GM18508 (cell line): ENCODE measurements at regions not wholly inside any gene's neighbourhood (a gene's known extent, or its start where the extent isn't known, plus 50 kb on each side); places are given as distances from the start of the nearest gene placed in this dataset.

Experiments
- ATAC-seq: cut with Tn5 transposase; IDR thresholded peaks from one replicate; pipeline ENCODE4 v1.9.1; 2021; ENCODE audit warnings: moderate number of reproducible peaks; ENCODE audit not compliant: insufficient read depth, unreplicated experiment

- ATAC-seq = no peak
Measured at GRCh38 chr22:48808038-48808960, 1019.4 kb downstream of the BRD1 start.

GRCh38 chr22:48807155-48807554 lies 1020.5 kb downstream of the BRD1 start:
- no peak for ATAC-seq

- ATAC-seq = no peak
Measured at GRCh38 chr22:48806227-48806781, 1021.4 kb downstream of the BRD1 start.

GRCh38 chr22:48805516-48805915 lies 1022.2 kb downstream of the BRD1 start:
- no peak for ATAC-seq

- no peak for ATAC-seq
Measured at GRCh38 chr22:48804811-48805301, 1022.8 kb downstream of the BRD1 start.

- no peak for ATAC-seq
Measured at GRCh38 chr22:48803948-48804810, 1023.5 kb downstream of the BRD1 start.

- ATAC-seq = no peak
Measured at GRCh38 chr22:48803171-48803947, 1024.3 kb downstream of the BRD1 start.

- ATAC-seq = no peak
Measured at GRCh38 chr22:48802576-48802975, 1025.1 kb downstream of the BRD1 start.

GRCh38 chr22:48800886-48801607 lies 1026.6 kb downstream of the BRD1 start:
- ATAC-seq = no peak

GRCh38 chr22:48800036-48800885 lies 1027.4 kb downstream of the BRD1 start:
- no peak for ATAC-seq

- no peak for ATAC-seq
Measured at GRCh38 chr22:48799227-48799970, 1028.3 kb downstream of the BRD1 start.

- no peak for ATAC-seq
Measured at GRCh38 chr22:48798281-48799226, 1029.1 kb downstream of the BRD1 start.

- no peak for ATAC-seq
Measured at GRCh38 chr22:48797731-48798130, 1029.9 kb downstream of the BRD1 start.

- ATAC-seq = no peak
Measured at GRCh38 chr22:48796310-48797015, 1031.2 kb downstream of the BRD1 start.

GRCh38 chr22:48795664-48796063 lies 1032.0 kb downstream of the BRD1 start:
- ATAC-seq = no peak

GRCh38 chr22:48794906-48795305 lies 1032.8 kb downstream of the BRD1 start:
- ATAC-seq = no peak
